ENCODE measurements at regions not wholly inside any gene's neighbourhood (a gene's known extent, or its start where the extent isn't known, plus 50 kb on each side); places are given as distances from the start of the nearest gene placed in this dataset.
A peak's percentile ranks its signal among the peaks of the same experiment; 100 is the strongest.

DNA sequence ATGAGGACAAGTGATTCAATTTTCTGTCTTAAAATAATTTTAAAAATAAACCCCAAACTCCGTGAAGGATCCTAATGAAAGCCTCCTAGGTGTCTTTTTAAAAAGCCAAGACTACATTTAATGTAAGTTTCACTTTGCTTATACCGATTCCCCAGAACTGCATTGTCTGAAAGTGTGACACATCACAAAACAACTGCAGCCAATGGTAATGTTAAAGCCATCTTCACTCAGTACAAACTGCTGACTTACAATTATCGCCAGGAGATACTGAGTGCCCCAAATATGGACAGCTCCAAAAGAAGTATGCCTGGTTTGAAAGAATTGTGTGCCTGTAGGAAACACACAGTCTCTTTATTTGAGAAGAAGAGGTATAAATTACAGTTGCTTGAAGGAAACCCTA, 73.7 kb upstream of the SPANXB1 start:
- Histone ChIP-seq H3K4me3 (no peak overlapping the region), H3K27me3 (peaks cover 76% of the 10 kb centered on the region), H3K4me1 (no peaks in the 10 kb centered on the region), H4K20me1 (no peaks in the 10 kb centered on the region), H3K36me3 (no peaks in the 10 kb centered on the region), H3K27ac (no peak overlapping the region), H3K4me2 (no peak overlapping the region), H3K9me3 (no peaks in the 10 kb centered on the region), H3K9ac (no peak overlapping the region)
- no peak for TF ChIP-seq Cebpa-rat (IDR thresholded peaks at IDR 0.05)

DNA sequence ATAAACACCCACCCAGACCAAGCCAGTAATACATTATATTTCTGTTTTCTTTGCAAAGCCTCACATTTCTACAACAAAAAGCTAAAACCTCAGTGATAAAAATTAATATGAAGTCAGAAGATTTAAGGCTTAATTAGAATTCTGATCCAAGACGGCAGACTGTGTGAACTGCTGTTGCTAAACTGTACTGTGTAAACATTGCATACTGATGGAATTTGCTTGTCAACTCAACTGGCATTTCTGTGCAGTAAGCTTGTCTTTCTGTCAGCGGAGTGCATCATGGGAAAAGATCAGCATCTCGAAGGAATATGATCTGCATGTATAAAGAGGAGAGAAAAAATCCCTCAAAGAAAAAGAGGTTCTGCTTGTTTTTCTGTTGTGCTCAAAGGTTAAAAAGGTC, 69.4 kb upstream of the SPANXB1 start:
- Histone ChIP-seq H3K9me3 (no peaks in the 10 kb centered on the region), H3K4me1 (no peaks in the 10 kb centered on the region), H3K9ac (no peak overlapping the region), H3K4me3 (no peak overlapping the region), H4K20me1 (no peaks in the 10 kb centered on the region), H3K4me2 (no peak overlapping the region), H3K27ac (no peak overlapping the region), H3K27me3 (peaks cover 85% of the 10 kb centered on the region), H3K36me3 (no peaks in the 10 kb centered on the region)
- TF ChIP-seq Cebpa-rat (IDR thresholded peaks at IDR 0.05) = no peak

DNA sequence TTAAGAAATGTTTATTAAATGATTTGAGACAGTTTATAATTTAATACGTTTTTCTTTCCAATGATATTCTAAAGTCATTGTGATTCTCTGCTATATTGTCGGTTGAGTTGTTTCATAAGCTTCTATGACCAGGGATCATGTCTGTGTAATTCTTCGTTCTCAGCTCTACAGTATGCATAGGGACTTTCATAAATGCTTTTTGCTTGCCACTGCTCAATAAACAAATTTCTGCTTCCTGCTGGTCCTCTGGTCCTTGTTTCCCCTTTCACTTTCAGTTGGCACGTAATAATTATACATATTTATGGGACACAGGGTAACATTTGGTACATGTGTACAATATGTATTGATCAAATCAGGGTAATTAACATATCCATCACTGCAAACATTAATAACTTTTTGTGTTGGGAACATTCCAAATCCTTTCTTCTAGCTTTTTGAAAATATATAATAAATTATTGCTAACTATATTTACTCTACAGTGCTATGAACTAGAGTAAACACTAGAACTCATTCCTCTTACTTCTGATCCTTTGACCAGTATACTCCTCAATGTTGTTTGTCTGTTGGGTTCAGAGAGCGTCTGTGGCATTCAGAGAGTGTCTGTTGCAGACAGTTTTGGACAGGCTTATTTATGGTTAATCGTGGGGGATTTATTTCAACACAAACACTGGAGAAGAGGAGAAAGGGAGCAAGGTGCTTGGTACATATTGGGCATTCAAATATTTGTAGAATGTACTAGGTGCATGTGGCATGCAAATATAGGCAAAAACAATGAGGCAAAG, 68.3 kb upstream of the SPANXB1 start:
- H3K4me3 ChIP-seq = no peak overlapping the region
- H3K27me3 ChIP-seq = peaks cover 84% of the 10 kb centered on the region
- H4K20me1 ChIP-seq = no peaks in the 10 kb centered on the region
- no peak overlapping the region for H3K9ac ChIP-seq
- H3K4me2 ChIP-seq = peak overlapping the region; percentile 30
- no peak for TF ChIP-seq Cebpa-rat (IDR thresholded peaks at IDR 0.05)
- no peaks in the 10 kb centered on the region for H3K9me3 ChIP-seq
- H3K36me3 ChIP-seq = no peaks in the 10 kb centered on the region
- no peak overlapping the region for H3K27ac ChIP-seq
- H3K4me1 ChIP-seq = no peaks in the 10 kb centered on the region

DNA sequence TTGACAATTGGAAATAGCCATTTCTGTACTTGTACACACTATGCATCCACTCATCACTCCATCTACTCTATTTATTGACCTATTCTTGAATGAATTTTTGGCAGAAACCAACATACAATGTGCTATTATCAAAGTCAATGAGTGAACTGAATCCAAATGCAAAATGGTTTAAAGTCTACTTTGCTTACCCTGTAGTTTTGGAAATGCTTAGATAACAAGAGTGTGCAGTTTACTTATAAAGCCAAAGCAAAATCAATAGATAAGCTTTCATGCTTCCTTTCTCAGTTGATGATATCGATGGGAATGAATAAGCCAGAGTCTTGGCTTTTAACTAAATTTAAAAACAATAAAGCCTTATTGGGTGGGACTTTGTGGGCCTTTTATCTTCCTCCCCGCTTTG, 58.9 kb upstream of the SPANXB1 start:
- Histone ChIP-seq H3K9ac (no peak overlapping the region), H3K4me1 (no peaks in the 10 kb centered on the region), H3K27me3 (peaks cover 80% of the 10 kb centered on the region), H3K4me2 (no peak overlapping the region), H3K4me3 (no peak overlapping the region), H3K9me3 (no peaks in the 10 kb centered on the region), H4K20me1 (no peaks in the 10 kb centered on the region; the same call in 1 of the 2 replicates), H3K36me3 (no peaks in the 10 kb centered on the region), H3K27ac (no peak overlapping the region)
- no peak for TF ChIP-seq Cebpa-rat (IDR thresholded peaks at IDR 0.05)

DNA sequence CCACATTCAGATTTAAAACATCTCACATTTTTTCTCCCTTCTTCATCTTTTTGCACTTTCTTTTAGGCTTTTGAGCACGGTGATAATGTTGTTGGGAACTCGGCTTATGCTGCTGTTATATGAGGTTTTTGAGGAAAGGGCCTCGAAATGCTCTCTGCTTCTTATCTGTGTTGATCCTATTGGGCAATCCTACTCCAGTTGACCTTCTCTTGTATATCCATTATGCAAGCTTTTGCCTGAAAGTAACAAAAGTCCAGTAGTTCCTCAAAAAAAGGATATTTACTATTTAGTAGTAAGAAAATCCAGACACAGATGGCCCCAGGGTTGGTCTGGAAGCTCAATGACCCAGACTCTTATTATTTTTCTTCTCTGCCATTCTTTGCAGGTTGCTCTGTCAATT, 57.7 kb upstream of the SPANXB1 start:
- Histone ChIP-seq H3K9ac (no peak overlapping the region), H3K27ac (no peak overlapping the region), H3K36me3 (no peaks in the 10 kb centered on the region), H4K20me1 (no peaks in the 10 kb centered on the region; the same call in 1 of the 2 replicates), H3K4me3 (no peak overlapping the region), H3K27me3 (peaks cover 76% of the 10 kb centered on the region), H3K9me3 (no peaks in the 10 kb centered on the region), H3K4me2 (no peak overlapping the region), H3K4me1 (no peaks in the 10 kb centered on the region)
- TF ChIP-seq Cebpa-rat (IDR thresholded peaks at IDR 0.05) = no peak

DNA sequence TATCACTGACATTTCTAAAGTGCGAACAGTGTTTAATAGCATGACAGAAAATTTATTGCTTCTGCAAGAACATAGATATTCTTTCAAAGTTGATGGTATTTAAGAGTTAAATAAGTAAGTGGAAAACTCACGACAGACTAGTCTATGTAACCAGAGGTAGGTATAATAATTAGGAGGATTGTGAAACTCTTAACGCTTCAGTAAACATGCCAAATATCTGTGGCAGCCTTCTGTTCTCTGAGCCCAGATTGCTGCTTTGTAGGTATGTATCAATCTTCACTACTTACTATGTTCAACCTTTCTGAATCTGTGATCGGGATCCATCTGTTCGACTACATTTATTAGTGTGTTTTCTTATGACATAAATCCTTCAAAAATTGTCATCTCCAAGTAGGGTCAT, 53.6 kb upstream of the SPANXB1 start:
- Histone ChIP-seq H3K4me1 (no peaks in the 10 kb centered on the region), H3K9me3 (no peaks in the 10 kb centered on the region), H3K27ac (no peak overlapping the region), H3K4me2 (no peak overlapping the region), H3K4me3 (no peak overlapping the region), H4K20me1 (no peaks in the 10 kb centered on the region; the same call in 1 of the 2 replicates), H3K36me3 (no peaks in the 10 kb centered on the region), H3K9ac (no peak overlapping the region), H3K27me3 (peaks cover 77% of the 10 kb centered on the region)
- no peak for TF ChIP-seq Cebpa-rat (IDR thresholded peaks at IDR 0.05)

DNA sequence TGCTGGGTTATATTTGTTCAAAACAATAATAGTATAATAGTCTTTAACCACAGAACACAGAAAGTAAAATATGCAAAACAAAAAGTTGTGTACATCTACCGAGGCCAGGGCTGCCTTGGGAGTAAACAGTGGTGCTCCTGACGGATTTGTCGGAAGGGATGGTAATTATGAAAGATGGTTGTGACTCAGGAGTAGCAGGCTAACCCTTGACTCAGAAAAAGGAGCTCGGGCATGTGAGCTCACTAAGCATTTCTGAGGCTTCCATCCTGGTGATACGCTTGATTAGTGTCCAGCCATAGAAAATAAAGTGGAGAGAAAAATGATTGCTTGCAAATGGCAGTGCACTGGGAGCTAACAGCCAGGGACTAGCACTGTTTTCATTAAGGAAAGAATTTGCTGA, 53.2 kb upstream of the SPANXB1 start:
- H3K36me3 ChIP-seq = no peaks in the 10 kb centered on the region
- H4K20me1 ChIP-seq = no peaks in the 10 kb centered on the region; the same call in 1 of the 2 replicates
- H3K27ac ChIP-seq = no peak overlapping the region
- H3K4me2 ChIP-seq = no peak overlapping the region
- peaks cover 77% of the 10 kb centered on the region for H3K27me3 ChIP-seq
- no peaks in the 10 kb centered on the region for H3K4me1 ChIP-seq
- no peak overlapping the region for H3K9ac ChIP-seq
- no peaks in the 10 kb centered on the region for H3K9me3 ChIP-seq
- no peak for TF ChIP-seq Cebpa-rat (IDR thresholded peaks at IDR 0.05)
- H3K4me3 ChIP-seq = no peak overlapping the region

Measured in BLaER1 (cell line).